MM.1S (cell line): ENCODE measurements at regions not wholly inside any gene's neighbourhood (a gene's known extent, or its start where the extent isn't known, plus 50 kb on each side); places are given as distances from the start of the nearest gene placed in this dataset.

Experiments used
- DNase-seq: peaks from one replicate; pipeline ENCODE4 v3.0.0-alpha.2; 2015
- H2AFZ ChIP-seq: fragments of 300-600 bp; sonication (generic); 2 replicates; pipeline ENCODE4 v1.6.0; 2016; ENCODE audit warnings: antibody characterized with exemption, low read length
- H3F3A ChIP-seq: fragments of 300-600 bp; sonication (generic); 2 replicates; pipeline ENCODE4 v1.6.1; 2016; ENCODE audit warnings: mild to moderate bottlenecking, antibody characterized with exemption, low read length, moderate library complexity, mixed read lengths; ENCODE audit not compliant: insufficient read depth
- H3K27ac ChIP-seq: fragments of 300-600 bp; sonication (generic); 2 replicates; pipeline ENCODE4 v1.5.1; 2016; ENCODE audit warnings: mild to moderate bottlenecking, low read length
- H3K27me3 ChIP-seq: fragments of 300-600 bp; sonication (generic); replicated peaks from 2 replicates; pipeline ENCODE4 v1.6.0; 2016; ENCODE audit warnings: low read length; ENCODE audit not compliant: insufficient read depth
- H3K36me3 ChIP-seq: fragments of 300-600 bp; sonication (generic); replicated peaks from 2 replicates; pipeline ENCODE4 v1.6.1; 2016; ENCODE audit warnings: mild to moderate bottlenecking, low read length, mixed read lengths; ENCODE audit not compliant: insufficient read depth
- H3K4me1 ChIP-seq: fragments of 300-600 bp; sonication (generic); 2 replicates; pipeline ENCODE4 v1.6.1; 2016; ENCODE audit warnings: low read length, mixed read lengths
- H3K4me2 ChIP-seq: fragments of 300-600 bp; sonication (generic); 2 replicates; pipeline ENCODE4 v1.6.0; 2016; ENCODE audit warnings: low read depth, low read length
- H3K4me3 ChIP-seq: fragments of 300-600 bp; sonication (generic); 2 replicates; pipeline ENCODE4 v1.5.1; 2016; ENCODE audit warnings: low read length, mixed read lengths
- H3K79me2 ChIP-seq: fragments of 300-600 bp; sonication (generic); 2 replicates; pipeline ENCODE4 v1.6.1; 2016; ENCODE audit warnings: mixed run types, low read length, mixed read lengths
- H3K9ac ChIP-seq: fragments of 300-600 bp; sonication (generic); 2 replicates; pipeline ENCODE4 v1.6.1; 2016; ENCODE audit warnings: low read length, mixed read lengths
- H3K9me2 ChIP-seq: fragments of 300-600 bp; sonication (generic); replicated peaks from 2 replicates; pipeline ENCODE4 v1.6.1; 2016; ENCODE audit warnings: mild to moderate bottlenecking, low read length, mixed read lengths; ENCODE audit not compliant: insufficient read depth
- H3K9me3 ChIP-seq: fragments of 300-600 bp; sonication (generic); replicated peaks from 2 replicates; pipeline ENCODE4 v1.6.1; 2016; ENCODE audit warnings: mild to moderate bottlenecking, low read length, mixed read lengths; ENCODE audit not compliant: insufficient read depth
- H4K20me1 ChIP-seq: fragments of 300-600 bp; sonication (generic); 2 replicates; pipeline ENCODE4 v1.6.1; 2016; ENCODE audit warnings: mild to moderate bottlenecking, low read length, moderate library complexity, mixed read lengths; ENCODE audit not compliant: insufficient read depth
- EZH2 ChIP-seq: fragments of 300-600 bp; sonication (generic); optimal IDR thresholded peaks from 2 replicates; pipeline ENCODE3; 2017; ENCODE audit warnings: low read depth, mild to moderate bottlenecking, antibody characterized with exemption, low read length, mixed read lengths
- EZH2phosphoT487 ChIP-seq: fragments of 300-600 bp; sonication (generic); IDR thresholded peaks from 2 replicates; pipeline ENCODE4 v1.6.1; 2018; ENCODE audit warnings: antibody characterized with exemption, low read length
- TF ChIP-seq, protein P1 (sequence below): fragments of 300-600 bp; sonication (generic); IDR thresholded peaks from 2 replicates; pipeline ENCODE4 v1.5.1; 2016; ENCODE audit warnings: antibody characterized with exemption, low read length, mixed read lengths

DNA sequence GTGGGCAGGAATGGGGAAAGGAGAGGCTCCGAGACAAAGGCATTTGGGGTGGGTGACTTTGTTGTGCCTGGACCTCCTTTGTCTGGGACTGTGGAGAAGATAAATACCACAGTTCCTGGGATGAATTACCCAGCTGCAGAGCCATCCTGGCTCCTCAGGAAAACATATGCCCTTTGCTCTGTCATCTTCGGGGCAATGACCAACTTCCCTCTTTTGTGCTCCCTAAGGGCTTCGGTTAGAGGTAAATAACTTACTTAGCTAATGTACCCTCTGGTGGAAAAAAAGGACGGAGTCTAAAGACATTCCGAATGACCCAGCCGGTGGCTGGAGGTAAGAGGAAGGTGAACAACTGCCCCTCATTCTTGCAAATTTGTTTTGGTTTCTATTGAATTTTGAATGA is 345.7 kb downstream of the GATA3 start:
- Histone ChIP-seq H3K4me1 (peaks cover 15% of the 10 kb centered on the region), H2AFZ (no peak overlapping the region), H4K20me1 (no peaks in the 10 kb centered on the region), H3K79me2 (no peaks in the 10 kb centered on the region), H3K27me3 (no peaks in the 10 kb centered on the region), H3K4me3 (no peak overlapping the region), H3K9ac (no peak overlapping the region), H3K9me3 (no peaks in the 10 kb centered on the region), H3K27ac (no peak overlapping the region), H3K4me2 (no peak overlapping the region), H3K36me3 (no peaks in the 10 kb centered on the region), H3K9me2 (no peaks in the 10 kb centered on the region), H3F3A (peaks cover 13% of the 10 kb centered on the region; the same call in 1 of the 2 replicates)
- no peak for TF ChIP-seq EZH2phosphoT487
- TF ChIP-seq, protein P1, sequence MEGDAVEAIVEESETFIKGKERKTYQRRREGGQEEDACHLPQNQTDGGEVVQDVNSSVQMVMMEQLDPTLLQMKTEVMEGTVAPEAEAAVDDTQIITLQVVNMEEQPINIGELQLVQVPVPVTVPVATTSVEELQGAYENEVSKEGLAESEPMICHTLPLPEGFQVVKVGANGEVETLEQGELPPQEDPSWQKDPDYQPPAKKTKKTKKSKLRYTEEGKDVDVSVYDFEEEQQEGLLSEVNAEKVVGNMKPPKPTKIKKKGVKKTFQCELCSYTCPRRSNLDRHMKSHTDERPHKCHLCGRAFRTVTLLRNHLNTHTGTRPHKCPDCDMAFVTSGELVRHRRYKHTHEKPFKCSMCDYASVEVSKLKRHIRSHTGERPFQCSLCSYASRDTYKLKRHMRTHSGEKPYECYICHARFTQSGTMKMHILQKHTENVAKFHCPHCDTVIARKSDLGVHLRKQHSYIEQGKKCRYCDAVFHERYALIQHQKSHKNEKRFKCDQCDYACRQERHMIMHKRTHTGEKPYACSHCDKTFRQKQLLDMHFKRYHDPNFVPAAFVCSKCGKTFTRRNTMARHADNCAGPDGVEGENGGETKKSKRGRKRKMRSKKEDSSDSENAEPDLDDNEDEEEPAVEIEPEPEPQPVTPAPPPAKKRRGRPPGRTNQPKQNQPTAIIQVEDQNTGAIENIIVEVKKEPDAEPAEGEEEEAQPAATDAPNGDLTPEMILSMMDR = no peak
- no peak for DNase-seq

DNA sequence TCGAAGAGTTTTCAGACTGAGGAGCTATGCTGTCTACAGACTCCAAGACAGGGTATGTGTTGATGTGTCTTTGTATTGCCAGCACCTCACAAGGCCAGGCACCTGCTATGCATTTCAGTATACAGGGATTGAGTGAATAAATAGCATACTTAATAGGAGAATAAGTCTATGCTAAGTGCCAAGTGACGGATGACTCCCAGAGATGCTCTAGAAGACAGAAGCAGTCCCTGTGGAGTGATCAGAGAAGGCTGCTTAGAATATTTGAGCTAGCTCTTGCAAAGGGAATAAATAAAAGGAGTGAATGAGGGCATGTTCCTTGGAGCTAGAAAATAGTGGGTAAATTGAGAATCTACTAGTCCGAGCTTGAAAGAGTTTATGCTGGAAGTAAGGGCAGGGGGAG is 346.4 kb downstream of the GATA3 start:
- Histone ChIP-seq H3K27me3 (no peaks in the 10 kb centered on the region), H3K9me3 (no peaks in the 10 kb centered on the region), H3K79me2 (no peaks in the 10 kb centered on the region), H2AFZ (no peak overlapping the region), H3K4me1 (peaks cover 17% of the 10 kb centered on the region), H4K20me1 (no peaks in the 10 kb centered on the region), H3K9me2 (no peaks in the 10 kb centered on the region), H3K27ac (no peak overlapping the region), H3F3A (peaks cover 13% of the 10 kb centered on the region; the same call in 1 of the 2 replicates), H3K9ac (no peak overlapping the region), H3K36me3 (no peaks in the 10 kb centered on the region), H3K4me2 (no peak overlapping the region), H3K4me3 (no peak overlapping the region)
- TF ChIP-seq EZH2phosphoT487 (no peak), EZH2 (no peak)
- TF ChIP-seq, protein P1 = no peak
- DNase-seq = no peak

DNA sequence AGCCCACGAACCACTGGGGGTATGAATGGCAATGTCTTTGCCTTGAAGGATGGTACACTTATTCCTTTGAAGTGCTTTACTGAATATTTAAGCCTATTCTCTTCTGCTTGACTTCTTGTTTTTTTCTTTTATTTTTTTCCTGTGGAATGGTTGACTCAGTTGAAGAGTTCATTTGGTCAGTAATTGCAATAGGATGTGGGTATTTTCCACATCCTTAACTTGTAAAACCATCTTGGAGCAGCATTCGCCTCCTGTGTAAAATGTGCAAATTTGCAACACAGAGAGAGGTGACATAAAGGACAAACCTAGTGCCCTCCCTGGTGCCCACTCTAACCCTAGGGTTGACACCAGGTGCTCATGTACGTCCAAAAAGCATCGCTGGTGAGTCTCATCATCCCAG is 347.0 kb downstream of the GATA3 start:
- Histone ChIP-seq H3K9me3 (no peaks in the 10 kb centered on the region), H3K4me3 (no peak overlapping the region), H3K79me2 (no peaks in the 10 kb centered on the region), H3K27ac (no peak overlapping the region), H3K27me3 (no peaks in the 10 kb centered on the region), H4K20me1 (no peaks in the 10 kb centered on the region), H3F3A (peaks cover 13% of the 10 kb centered on the region; the same call in 1 of the 2 replicates), H3K36me3 (no peaks in the 10 kb centered on the region), H3K4me2 (no peak overlapping the region), H3K9ac (no peak overlapping the region), H3K4me1 (peaks cover 17% of the 10 kb centered on the region), H2AFZ (no peak overlapping the region), H3K9me2 (no peaks in the 10 kb centered on the region)
- TF ChIP-seq EZH2phosphoT487 (no peak), EZH2 (no peak)
- TF ChIP-seq, protein P1 = no peak
- DNase-seq = no peak
